ENCODE measurements at regions not wholly inside any gene's neighbourhood (a gene's known extent, or its start where the extent isn't known, plus 50 kb on each side); places are given as distances from the start of the nearest gene placed in this dataset.
"Not testable (repeated sequence)": the region's sequence is repeated elsewhere in the genome, so short reads cannot be mapped to it uniquely, and the experiment has no call there.

- Mint-ChIP-seq H3K9me3 (no peaks in the 10 kb centered on the region), H3K36me3 (ENCODE audit: low read depth) (no peaks in the 10 kb centered on the region), H3K4me1 (no peaks in the 10 kb centered on the region), H3K27ac (no peak overlapping the region), H3K27me3 (no peaks in the 10 kb centered on the region), H3K4me3 (no peak overlapping the region)
- ATAC-seq (replicated peaks) = no peak
Measured at GRCh38 chr9:75451045-75451444, 362.7 kb downstream of the OSTF1 start.

GRCh38 chr9:75451505-75451904 is 363.2 kb downstream of the OSTF1 start:
- ATAC-seq (replicated peaks) = no peak
- Mint-ChIP-seq H3K36me3 (ENCODE audit: low read depth) (no peaks in the 10 kb centered on the region), H3K27me3 (no peaks in the 10 kb centered on the region), H3K4me1 (no peaks in the 10 kb centered on the region), H3K4me3 (no peak overlapping the region), H3K9me3 (no peaks in the 10 kb centered on the region), H3K27ac (no peak overlapping the region)

GRCh38 chr9:75452512-75452911 is 364.2 kb downstream of the OSTF1 start:
- ATAC-seq (replicated peaks) = no peak
- no peak overlapping the region for H3K27ac Mint-ChIP-seq
- no peaks in the 10 kb centered on the region for H3K27me3 Mint-ChIP-seq
- no peak overlapping the region for H3K4me3 Mint-ChIP-seq
- H3K36me3 Mint-ChIP-seq (ENCODE audit: low read depth) = no peaks in the 10 kb centered on the region
- H3K9me3 Mint-ChIP-seq = no peaks in the 10 kb centered on the region
- H3K4me1 Mint-ChIP-seq = no peaks in the 10 kb centered on the region

- no peak overlapping the region for H3K27ac Mint-ChIP-seq
- no peaks in the 10 kb centered on the region for H3K27me3 Mint-ChIP-seq
- ATAC-seq (replicated peaks) = no peak
- H3K9me3 Mint-ChIP-seq = no peaks in the 10 kb centered on the region
- H3K4me3 Mint-ChIP-seq = no peak overlapping the region
- no peaks in the 10 kb centered on the region for H3K36me3 Mint-ChIP-seq (ENCODE audit: low read depth)
- H3K4me1 Mint-ChIP-seq = no peaks in the 10 kb centered on the region
Measured at GRCh38 chr9:75454043-75454442, 365.7 kb downstream of the OSTF1 start.

GRCh38 chr9:75454891-75455290 is 366.6 kb downstream of the OSTF1 start:
- Mint-ChIP-seq H3K9me3 (no peaks in the 10 kb centered on the region), H3K4me1 (no peaks in the 10 kb centered on the region), H3K27ac (no peak overlapping the region), H3K36me3 (ENCODE audit: low read depth) (no peaks in the 10 kb centered on the region), H3K4me3 (no peak overlapping the region), H3K27me3 (no peaks in the 10 kb centered on the region)
- ATAC-seq (replicated peaks) = no peak

- no peak overlapping the region for H3K27ac Mint-ChIP-seq
- no peak for ATAC-seq (replicated peaks)
- no peaks in the 10 kb centered on the region for H3K27me3 Mint-ChIP-seq
- H3K4me1 Mint-ChIP-seq = no peaks in the 10 kb centered on the region
- no peaks in the 10 kb centered on the region for H3K36me3 Mint-ChIP-seq (ENCODE audit: low read depth)
- H3K9me3 Mint-ChIP-seq = no peaks in the 10 kb centered on the region
- H3K4me3 Mint-ChIP-seq = no peak overlapping the region
Measured at GRCh38 chr9:75455444-75455921, 367.2 kb downstream of the OSTF1 start.

GRCh38 chr9:75456698-75457097 is 368.4 kb downstream of the OSTF1 start:
- Mint-ChIP-seq H3K36me3 (ENCODE audit: low read depth) (no peaks in the 10 kb centered on the region), H3K27me3 (no peaks in the 10 kb centered on the region), H3K27ac (no peak overlapping the region), H3K4me1 (no peaks in the 10 kb centered on the region), H3K4me3 (no peak overlapping the region), H3K9me3 (no peaks in the 10 kb centered on the region)
- no peak for ATAC-seq (replicated peaks)

- Mint-ChIP-seq H3K27ac (no peak overlapping the region), H3K4me1 (no peaks in the 10 kb centered on the region), H3K4me3 (no peak overlapping the region), H3K27me3 (no peaks in the 10 kb centered on the region), H3K36me3 (ENCODE audit: low read depth) (no peaks in the 10 kb centered on the region), H3K9me3 (no peaks in the 10 kb centered on the region)
- no peak for ATAC-seq (replicated peaks)
Measured at GRCh38 chr9:75457474-75458011, 369.2 kb downstream of the OSTF1 start.

- not testable (repeated sequence) for H3K9me3 Mint-ChIP-seq; H3K36me3 Mint-ChIP-seq (ENCODE audit: low read depth); H3K27ac Mint-ChIP-seq; H3K4me3 Mint-ChIP-seq; H3K27me3 Mint-ChIP-seq; ATAC-seq (replicated peaks); H3K4me1 Mint-ChIP-seq
Measured at GRCh38 chr9:75459311-75459710, 371.0 kb downstream of the OSTF1 start.

- Mint-ChIP-seq H3K4me1 (no peaks in the 10 kb centered on the region), H3K27ac (no peak overlapping the region), H3K36me3 (ENCODE audit: low read depth) (no peaks in the 10 kb centered on the region), H3K9me3 (no peaks in the 10 kb centered on the region), H3K27me3 (no peaks in the 10 kb centered on the region), H3K4me3 (no peak overlapping the region)
- ATAC-seq (replicated peaks) = no peak
Measured at GRCh38 chr9:75461183-75461582, 372.9 kb downstream of the OSTF1 start.

GRCh38 chr9:75462866-75463265 is 374.6 kb downstream of the OSTF1 start:
- no peaks in the 10 kb centered on the region for H3K36me3 Mint-ChIP-seq (ENCODE audit: low read depth)
- no peak overlapping the region for H3K4me3 Mint-ChIP-seq
- no peaks in the 10 kb centered on the region for H3K27me3 Mint-ChIP-seq
- no peaks in the 10 kb centered on the region for H3K9me3 Mint-ChIP-seq
- no peaks in the 10 kb centered on the region for H3K4me1 Mint-ChIP-seq
- ATAC-seq (replicated peaks) = no peak
- H3K27ac Mint-ChIP-seq = no peak overlapping the region

- no peaks in the 10 kb centered on the region for H3K27me3 Mint-ChIP-seq
- no peak for ATAC-seq (replicated peaks)
- no peaks in the 10 kb centered on the region for H3K4me1 Mint-ChIP-seq
- no peaks in the 10 kb centered on the region for H3K9me3 Mint-ChIP-seq
- H3K4me3 Mint-ChIP-seq = no peak overlapping the region
- no peak overlapping the region for H3K27ac Mint-ChIP-seq
- no peaks in the 10 kb centered on the region for H3K36me3 Mint-ChIP-seq (ENCODE audit: low read depth)
Measured at GRCh38 chr9:75463871-75464270, 375.6 kb downstream of the OSTF1 start.

- Mint-ChIP-seq H3K4me1 (no peaks in the 10 kb centered on the region), H3K27me3 (no peaks in the 10 kb centered on the region), H3K36me3 (ENCODE audit: low read depth) (no peaks in the 10 kb centered on the region), H3K9me3 (no peaks in the 10 kb centered on the region), H3K27ac (no peak overlapping the region), H3K4me3 (no peak overlapping the region)
- ATAC-seq (replicated peaks) = no peak
Measured at GRCh38 chr9:75464726-75465125, 376.4 kb downstream of the OSTF1 start.

- no peaks in the 10 kb centered on the region for H3K4me1 Mint-ChIP-seq
- H3K9me3 Mint-ChIP-seq = no peaks in the 10 kb centered on the region
- no peak for ATAC-seq (replicated peaks)
- H3K27me3 Mint-ChIP-seq = peaks cover 3% of the 10 kb centered on the region
- no peaks in the 10 kb centered on the region for H3K36me3 Mint-ChIP-seq (ENCODE audit: low read depth)
- H3K27ac Mint-ChIP-seq = no peak overlapping the region
- no peak overlapping the region for H3K4me3 Mint-ChIP-seq
Measured at GRCh38 chr9:75467142-75467541, 378.8 kb downstream of the OSTF1 start.

- H3K27me3 Mint-ChIP-seq = peaks cover 9% of the 10 kb centered on the region
- no peak overlapping the region for H3K27ac Mint-ChIP-seq
- H3K36me3 Mint-ChIP-seq (ENCODE audit: low read depth) = no peaks in the 10 kb centered on the region
- no peaks in the 10 kb centered on the region for H3K4me1 Mint-ChIP-seq
- H3K4me3 Mint-ChIP-seq = no peak overlapping the region
- peaks cover 4% of the 10 kb centered on the region for H3K9me3 Mint-ChIP-seq
- ATAC-seq (replicated peaks) = no peak
Measured at GRCh38 chr9:75471549-75472114, 383.3 kb downstream of the OSTF1 start.

- H3K27me3 Mint-ChIP-seq = peaks cover 8% of the 10 kb centered on the region
- no peak overlapping the region for H3K4me3 Mint-ChIP-seq
- no peaks in the 10 kb centered on the region for H3K4me1 Mint-ChIP-seq
- H3K27ac Mint-ChIP-seq = no peak overlapping the region
- no peaks in the 10 kb centered on the region for H3K36me3 Mint-ChIP-seq (ENCODE audit: low read depth)
- peaks cover 7% of the 10 kb centered on the region for H3K9me3 Mint-ChIP-seq
- no peak for ATAC-seq (replicated peaks)
Measured at GRCh38 chr9:75482566-75482965, 394.3 kb downstream of the OSTF1 start.
